ENCODE measurements at regions not wholly inside any gene's neighbourhood (a gene's known extent, or its start where the extent isn't known, plus 50 kb on each side); places are given as distances from the start of the nearest gene placed in this dataset.

DNA sequence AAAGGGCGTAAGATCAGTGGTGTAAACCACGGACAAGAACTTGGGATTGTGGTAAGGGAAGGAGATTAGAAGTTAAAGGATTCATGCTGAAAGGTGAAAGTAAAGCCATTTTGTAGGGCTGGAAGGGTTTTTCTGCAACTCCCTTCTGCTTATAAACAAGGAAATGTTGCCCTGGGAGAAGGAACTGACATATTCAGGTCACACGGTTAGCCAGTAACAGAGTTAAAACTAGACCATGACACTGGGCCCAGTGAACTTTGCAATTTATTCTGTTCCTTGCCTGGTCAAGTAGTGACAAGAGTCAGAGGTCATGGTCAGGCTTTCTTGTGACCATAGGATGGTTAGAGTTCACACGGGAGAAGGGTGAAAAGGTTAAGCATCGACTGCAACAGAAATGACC, 323.3 kb downstream of the DMRT2 start:
- TF ChIP-seq TAF1 (IDR thresholded peaks at IDR 0.05; ENCODE audit: borderline replicate concordance, low read depth, low read length) (no peak), NRF1 (IDR thresholded peaks at IDR 0.05; ENCODE audit: low read depth, low read length) (no peak), SIN3A (IDR thresholded peaks at IDR 0.05; ENCODE audit: borderline replicate concordance, low read depth, low read length) (no peak)
- TF ChIP-seq, protein P1, sequence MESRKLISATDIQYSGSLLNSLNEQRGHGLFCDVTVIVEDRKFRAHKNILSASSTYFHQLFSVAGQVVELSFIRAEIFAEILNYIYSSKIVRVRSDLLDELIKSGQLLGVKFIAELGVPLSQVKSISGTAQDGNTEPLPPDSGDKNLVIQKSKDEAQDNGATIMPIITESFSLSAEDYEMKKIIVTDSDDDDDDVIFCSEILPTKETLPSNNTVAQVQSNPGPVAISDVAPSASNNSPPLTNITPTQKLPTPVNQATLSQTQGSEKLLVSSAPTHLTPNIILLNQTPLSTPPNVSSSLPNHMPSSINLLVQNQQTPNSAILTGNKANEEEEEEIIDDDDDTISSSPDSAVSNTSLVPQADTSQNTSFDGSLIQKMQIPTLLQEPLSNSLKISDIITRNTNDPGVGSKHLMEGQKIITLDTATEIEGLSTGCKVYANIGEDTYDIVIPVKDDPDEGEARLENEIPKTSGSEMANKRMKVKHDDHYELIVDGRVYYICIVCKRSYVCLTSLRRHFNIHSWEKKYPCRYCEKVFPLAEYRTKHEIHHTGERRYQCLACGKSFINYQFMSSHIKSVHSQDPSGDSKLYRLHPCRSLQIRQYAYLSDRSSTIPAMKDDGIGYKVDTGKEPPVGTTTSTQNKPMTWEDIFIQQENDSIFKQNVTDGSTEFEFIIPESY (IDR thresholded peaks at IDR 0.05; ENCODE audit: borderline replicate concordance, low read depth), result no peak
- TF ChIP-seq, protein P2, sequence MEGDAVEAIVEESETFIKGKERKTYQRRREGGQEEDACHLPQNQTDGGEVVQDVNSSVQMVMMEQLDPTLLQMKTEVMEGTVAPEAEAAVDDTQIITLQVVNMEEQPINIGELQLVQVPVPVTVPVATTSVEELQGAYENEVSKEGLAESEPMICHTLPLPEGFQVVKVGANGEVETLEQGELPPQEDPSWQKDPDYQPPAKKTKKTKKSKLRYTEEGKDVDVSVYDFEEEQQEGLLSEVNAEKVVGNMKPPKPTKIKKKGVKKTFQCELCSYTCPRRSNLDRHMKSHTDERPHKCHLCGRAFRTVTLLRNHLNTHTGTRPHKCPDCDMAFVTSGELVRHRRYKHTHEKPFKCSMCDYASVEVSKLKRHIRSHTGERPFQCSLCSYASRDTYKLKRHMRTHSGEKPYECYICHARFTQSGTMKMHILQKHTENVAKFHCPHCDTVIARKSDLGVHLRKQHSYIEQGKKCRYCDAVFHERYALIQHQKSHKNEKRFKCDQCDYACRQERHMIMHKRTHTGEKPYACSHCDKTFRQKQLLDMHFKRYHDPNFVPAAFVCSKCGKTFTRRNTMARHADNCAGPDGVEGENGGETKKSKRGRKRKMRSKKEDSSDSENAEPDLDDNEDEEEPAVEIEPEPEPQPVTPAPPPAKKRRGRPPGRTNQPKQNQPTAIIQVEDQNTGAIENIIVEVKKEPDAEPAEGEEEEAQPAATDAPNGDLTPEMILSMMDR (IDR thresholded peaks at IDR 0.05), result no peak
